Thyroid gland (tissue), 4 donors: ENCODE measurements at regions not wholly inside any gene's neighbourhood (a gene's known extent, or its start where the extent isn't known, plus 50 kb on each side); places are given as distances from the start of the nearest gene placed in this dataset.

Experiments
- POLR2A ChIP-seq, 2 donors: fragments of 450-650 bp; IDR thresholded peaks; one replicate each; pipeline ENCODE4 v1.6.1; 2017; ENCODE audit warnings: antibody characterized with exemption in 2 of 2, mild to moderate bottlenecking in 2 of 2, moderate library complexity in 1 of 2
- TF ChIP-seq, protein P1 (sequence below), 6 experiments: fragments of 200-600 bp in 3 of 6; fragments of 450-650 bp in 3 of 6; sonication (generic) in 3 of 6; IDR thresholded peaks; one replicate each; pipeline ENCODE4 v1.5.1; 2016 to 2019; ENCODE audit warnings: antibody characterized with exemption in 6 of 6, mild to moderate bottlenecking in 2 of 6, inconsistent platforms in 1 of 6, moderate library complexity in 1 of 6

DNA sequence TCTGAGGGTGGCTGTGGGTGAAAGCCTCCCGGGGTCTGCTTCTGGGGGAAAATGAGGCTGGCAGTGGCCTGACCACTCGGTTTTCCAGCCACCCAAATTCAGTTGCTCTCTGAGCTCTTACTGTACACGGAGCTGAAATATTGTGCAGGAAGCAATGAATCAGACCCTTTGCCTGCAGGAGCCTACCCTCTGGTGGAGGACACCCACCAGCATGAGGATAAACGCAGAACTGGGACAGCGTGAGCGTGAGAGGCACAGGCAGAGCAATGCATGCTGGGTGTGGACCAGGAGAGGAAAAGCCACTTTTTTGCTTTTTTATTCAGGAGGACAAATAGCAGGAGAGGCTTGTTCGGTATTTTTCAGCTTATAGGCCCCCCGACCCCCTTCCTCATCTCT, 298.0 kb downstream of the QKI start:
- TF ChIP-seq, protein P1, sequence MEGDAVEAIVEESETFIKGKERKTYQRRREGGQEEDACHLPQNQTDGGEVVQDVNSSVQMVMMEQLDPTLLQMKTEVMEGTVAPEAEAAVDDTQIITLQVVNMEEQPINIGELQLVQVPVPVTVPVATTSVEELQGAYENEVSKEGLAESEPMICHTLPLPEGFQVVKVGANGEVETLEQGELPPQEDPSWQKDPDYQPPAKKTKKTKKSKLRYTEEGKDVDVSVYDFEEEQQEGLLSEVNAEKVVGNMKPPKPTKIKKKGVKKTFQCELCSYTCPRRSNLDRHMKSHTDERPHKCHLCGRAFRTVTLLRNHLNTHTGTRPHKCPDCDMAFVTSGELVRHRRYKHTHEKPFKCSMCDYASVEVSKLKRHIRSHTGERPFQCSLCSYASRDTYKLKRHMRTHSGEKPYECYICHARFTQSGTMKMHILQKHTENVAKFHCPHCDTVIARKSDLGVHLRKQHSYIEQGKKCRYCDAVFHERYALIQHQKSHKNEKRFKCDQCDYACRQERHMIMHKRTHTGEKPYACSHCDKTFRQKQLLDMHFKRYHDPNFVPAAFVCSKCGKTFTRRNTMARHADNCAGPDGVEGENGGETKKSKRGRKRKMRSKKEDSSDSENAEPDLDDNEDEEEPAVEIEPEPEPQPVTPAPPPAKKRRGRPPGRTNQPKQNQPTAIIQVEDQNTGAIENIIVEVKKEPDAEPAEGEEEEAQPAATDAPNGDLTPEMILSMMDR (IDR thresholded peaks at IDR 0.05): no peak
- no peak for TF ChIP-seq POLR2A (IDR thresholded peaks at IDR 0.05)
